ENCODE measurements at regions not wholly inside any gene's neighbourhood (a gene's known extent, or its start where the extent isn't known, plus 50 kb on each side); places are given as distances from the start of the nearest gene placed in this dataset.

DNA sequence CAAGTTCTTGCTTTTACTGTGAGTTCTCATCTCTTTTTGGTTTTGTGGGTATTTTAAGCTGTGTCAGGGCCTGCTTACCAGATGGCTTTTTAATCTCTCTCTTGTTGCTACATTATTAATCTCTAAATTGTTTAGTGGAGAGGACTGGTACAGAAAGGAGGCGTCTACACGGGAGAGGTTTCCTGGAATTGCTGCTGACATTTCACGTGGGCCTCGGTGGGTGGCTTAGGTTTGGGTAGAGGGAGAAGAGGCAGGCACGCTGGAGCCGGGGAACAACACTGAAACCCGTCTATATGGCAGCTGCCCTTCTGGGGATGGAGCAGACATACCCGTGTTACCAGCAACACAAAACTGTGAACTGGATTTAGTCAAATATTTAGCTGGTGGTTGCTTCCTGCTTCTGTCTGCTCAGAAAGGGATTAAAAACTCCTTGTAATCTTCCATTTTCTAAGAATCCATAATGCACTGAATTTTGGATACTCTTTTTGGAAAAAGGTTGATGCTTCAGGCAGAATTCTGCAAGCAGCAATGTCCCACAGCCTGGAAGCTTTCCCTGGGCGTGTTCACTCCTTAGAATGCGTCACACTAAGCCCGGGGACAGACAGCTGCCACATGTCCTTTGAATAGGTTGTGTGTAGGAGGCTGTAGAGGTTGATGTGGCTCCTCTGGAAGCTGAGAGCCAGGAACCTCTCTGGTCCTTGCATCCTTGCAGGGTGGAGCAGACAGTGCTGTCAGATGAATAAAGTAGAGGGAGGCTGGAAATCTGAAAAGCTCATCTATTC lies 199.8 kb upstream of the GATB start:
- H3K27me3 ChIP-seq = no peaks in the 10 kb centered on the region
- peak overlapping the region in 1 of 2 donors; percentile 6 for H3K27ac ChIP-seq
- no peak for DNase-seq (ENCODE audit: low spot score)

DNA sequence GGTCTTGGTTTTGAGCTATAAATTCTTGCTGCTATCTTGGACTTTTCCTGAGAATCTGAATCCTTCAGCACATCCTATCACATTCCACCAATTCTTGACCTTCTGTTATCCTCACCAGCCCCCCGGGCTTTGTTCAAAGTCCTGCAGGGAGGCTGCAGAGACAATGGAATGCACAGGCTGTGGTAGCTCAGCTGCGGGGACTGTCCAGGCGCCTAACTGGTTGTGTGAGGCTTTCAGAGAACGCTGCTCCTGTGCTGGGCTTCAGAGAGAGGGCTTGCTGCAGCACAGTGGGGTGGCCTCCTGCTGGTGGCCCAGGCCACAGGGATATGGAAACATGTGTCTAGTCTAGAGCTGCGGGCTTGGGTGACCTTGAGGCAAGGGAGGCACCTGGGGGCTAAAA lies 196.3 kb upstream of the GATB start:
- Histone ChIP-seq H3K4me3 (no peak overlapping the region), H3K9me3 (no peaks in the 10 kb centered on the region), H3K4me1 (peaks cover 0 to 15% of the 10 kb centered on the region in 2 donors), H3K36me3 (no peaks in the 10 kb centered on the region), H3K27ac (peak overlapping the region; percentile 16 to 46), H3K27me3 (no peaks in the 10 kb centered on the region)
- no peak for DNase-seq (ENCODE audit: low spot score)
- TF ChIP-seq, protein P1, sequence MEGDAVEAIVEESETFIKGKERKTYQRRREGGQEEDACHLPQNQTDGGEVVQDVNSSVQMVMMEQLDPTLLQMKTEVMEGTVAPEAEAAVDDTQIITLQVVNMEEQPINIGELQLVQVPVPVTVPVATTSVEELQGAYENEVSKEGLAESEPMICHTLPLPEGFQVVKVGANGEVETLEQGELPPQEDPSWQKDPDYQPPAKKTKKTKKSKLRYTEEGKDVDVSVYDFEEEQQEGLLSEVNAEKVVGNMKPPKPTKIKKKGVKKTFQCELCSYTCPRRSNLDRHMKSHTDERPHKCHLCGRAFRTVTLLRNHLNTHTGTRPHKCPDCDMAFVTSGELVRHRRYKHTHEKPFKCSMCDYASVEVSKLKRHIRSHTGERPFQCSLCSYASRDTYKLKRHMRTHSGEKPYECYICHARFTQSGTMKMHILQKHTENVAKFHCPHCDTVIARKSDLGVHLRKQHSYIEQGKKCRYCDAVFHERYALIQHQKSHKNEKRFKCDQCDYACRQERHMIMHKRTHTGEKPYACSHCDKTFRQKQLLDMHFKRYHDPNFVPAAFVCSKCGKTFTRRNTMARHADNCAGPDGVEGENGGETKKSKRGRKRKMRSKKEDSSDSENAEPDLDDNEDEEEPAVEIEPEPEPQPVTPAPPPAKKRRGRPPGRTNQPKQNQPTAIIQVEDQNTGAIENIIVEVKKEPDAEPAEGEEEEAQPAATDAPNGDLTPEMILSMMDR (IDR thresholded peaks at IDR 0.05) = no peak

More for the DNA sequence above, 199.8 kb upstream of the GATB start:
- H3K9me3 ChIP-seq = no peaks in the 10 kb centered on the region
- H3K36me3 ChIP-seq = no peaks in the 10 kb centered on the region
- TF ChIP-seq, protein P1 (IDR thresholded peaks at IDR 0.05) = no peak
- peaks cover 0 to 20% of the 10 kb centered on the region in 2 donors for H3K4me1 ChIP-seq
- no peak overlapping the region for H3K4me3 ChIP-seq

DNA sequence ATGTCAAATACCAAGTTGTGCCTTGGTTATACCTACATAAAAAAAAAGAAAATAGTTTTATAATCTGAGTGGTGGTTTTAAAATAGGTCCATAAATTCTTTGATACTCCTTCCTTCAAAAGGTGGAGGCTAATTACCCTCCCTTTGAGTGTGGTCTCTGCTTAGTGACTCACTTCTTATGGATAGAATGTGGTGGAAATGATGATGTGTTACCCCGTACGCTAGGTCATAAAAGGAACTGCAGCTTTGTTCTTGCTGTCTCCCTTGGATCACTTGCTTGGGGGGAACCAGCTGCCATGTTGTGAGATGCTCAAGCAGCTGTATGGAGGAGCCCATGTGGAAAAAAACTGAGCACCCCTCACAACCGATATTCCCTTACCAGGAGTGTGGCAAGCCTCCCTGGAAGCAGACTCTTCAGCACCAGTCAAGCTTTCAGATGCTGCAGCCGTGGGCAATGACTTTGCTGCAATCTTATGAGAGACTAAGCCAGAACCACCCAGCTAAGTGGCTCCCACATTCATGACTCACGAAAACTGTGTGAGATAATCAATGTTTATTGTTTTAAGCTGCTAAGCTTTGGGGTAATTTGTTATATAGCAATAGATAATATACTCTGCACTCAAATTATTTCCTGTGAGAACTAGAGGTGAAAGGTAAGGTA lies 195.0 kb upstream of the GATB start:
- Histone ChIP-seq H3K9me3 (no peaks in the 10 kb centered on the region), H3K27ac (no peak overlapping the region), H3K4me1 (peaks cover 0 to 2% of the 10 kb centered on the region in 2 donors), H3K36me3 (no peaks in the 10 kb centered on the region), H3K27me3 (no peaks in the 10 kb centered on the region), H3K4me3 (no peak overlapping the region)
- TF ChIP-seq, protein P1 (IDR thresholded peaks at IDR 0.05) = no peak
- no peak for DNase-seq (ENCODE audit: low spot score)

DNA sequence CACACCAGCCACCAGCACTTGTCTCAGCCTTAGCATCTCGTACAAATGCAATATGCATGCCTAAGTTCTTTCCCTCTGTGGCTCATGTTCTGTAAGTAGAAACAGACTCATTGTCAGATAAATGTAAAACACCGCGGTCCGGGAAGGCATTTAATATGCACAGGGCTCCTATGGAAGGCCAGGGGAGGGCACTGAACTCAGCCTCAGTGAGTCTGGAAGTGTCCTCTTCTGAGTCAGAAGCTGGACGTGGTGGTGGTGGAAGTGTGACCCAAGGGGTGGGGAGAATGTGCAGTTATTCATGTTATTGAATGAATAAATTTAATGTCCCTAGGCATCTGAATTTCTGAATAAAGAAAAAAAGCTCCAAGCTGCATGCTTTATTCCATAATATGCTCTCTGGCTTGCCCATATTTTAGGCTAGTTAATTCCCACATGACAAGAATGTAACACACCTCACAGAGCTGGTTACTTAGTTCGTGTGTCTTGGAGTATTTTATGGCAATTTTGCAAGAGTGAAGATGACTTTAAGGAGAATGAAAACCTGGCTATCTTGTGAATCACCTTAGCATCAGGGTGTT lies 193.1 kb upstream of the GATB start:
- TF ChIP-seq, protein P1 (IDR thresholded peaks at IDR 0.05) = no peak
- Histone ChIP-seq H3K4me3 (no peak overlapping the region), H3K27me3 (no peaks in the 10 kb centered on the region), H3K9me3 (no peaks in the 10 kb centered on the region), H3K36me3 (no peaks in the 10 kb centered on the region), H3K27ac (no peak overlapping the region), H3K4me1 (no peaks in the 10 kb centered on the region)
- no peak for DNase-seq (ENCODE audit: low spot score)

DNA sequence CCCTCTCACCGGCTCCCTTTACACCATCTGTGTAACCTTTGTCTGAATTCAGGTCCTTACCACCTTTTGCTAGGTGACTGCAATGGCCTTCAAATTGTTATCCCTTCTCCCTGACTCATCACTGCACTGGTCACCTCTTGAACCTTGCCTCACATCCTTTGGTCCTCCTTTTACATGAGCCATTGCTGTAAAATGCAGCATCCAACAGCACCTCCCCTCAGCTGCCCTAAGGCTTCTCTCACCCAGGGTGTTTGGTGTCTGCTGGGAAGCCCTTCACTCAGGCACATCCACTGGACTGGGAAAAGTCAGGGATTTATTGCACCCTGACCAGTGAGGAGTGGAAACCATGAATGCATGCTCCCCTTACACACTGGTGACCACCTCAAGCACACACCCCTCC lies 192.5 kb upstream of the GATB start:
- TF ChIP-seq, protein P1 (IDR thresholded peaks at IDR 0.05) = no peak
- H3K9me3 ChIP-seq = no peaks in the 10 kb centered on the region
- no peak overlapping the region for H3K27ac ChIP-seq
- H3K36me3 ChIP-seq = no peaks in the 10 kb centered on the region
- no peak for DNase-seq (ENCODE audit: low spot score)
- H3K4me3 ChIP-seq = no peak overlapping the region
- no peaks in the 10 kb centered on the region for H3K4me1 ChIP-seq
- H3K27me3 ChIP-seq = no peaks in the 10 kb centered on the region
